AG04449 (cell line): ENCODE measurements at regions not wholly inside any gene's neighbourhood (a gene's known extent, or its start where the extent isn't known, plus 50 kb on each side); places are given as distances from the start of the nearest gene placed in this dataset.

Experiments
- CTCF ChIA-PET: fragments of 350-600 bp; formaldehyde crosslinking; extraction: SDS; loops from one replicate; lab custom pipeline; 2021; ENCODE audit warnings: antibody characterized with exemption; lab: Yijun Ruan, JAX
- POLR2A ChIA-PET: fragments of 400-600, 350-600 bp; formaldehyde crosslinking; extraction: SDS; loops from one replicate; lab custom pipeline; 2020; ENCODE audit warnings: antibody characterized with exemption, inconsistent platforms; lab: Yijun Ruan, JAX
- DNase-seq: peaks from one replicate; pipeline ENCODE4 v3.0.0-alpha.2; 2010; ENCODE audit warnings: low read depth, low spot score
- H3K4me3 ChIP-seq: 2 replicates; pipeline ENCODE4 v1.5.1; 2011; ENCODE audit warnings: low read depth, mild to moderate bottlenecking, control low read depth, low read length
- CTCF ChIP-seq: IDR thresholded peaks from one replicate; pipeline ENCODE4 v1.5.1; 2011; ENCODE audit warnings: mild to moderate bottlenecking, moderate library complexity, low read length, control low read depth, inconsistent platforms; ENCODE audit not compliant: insufficient read depth; ENCODE audit errors: missing control alignments

DNA sequence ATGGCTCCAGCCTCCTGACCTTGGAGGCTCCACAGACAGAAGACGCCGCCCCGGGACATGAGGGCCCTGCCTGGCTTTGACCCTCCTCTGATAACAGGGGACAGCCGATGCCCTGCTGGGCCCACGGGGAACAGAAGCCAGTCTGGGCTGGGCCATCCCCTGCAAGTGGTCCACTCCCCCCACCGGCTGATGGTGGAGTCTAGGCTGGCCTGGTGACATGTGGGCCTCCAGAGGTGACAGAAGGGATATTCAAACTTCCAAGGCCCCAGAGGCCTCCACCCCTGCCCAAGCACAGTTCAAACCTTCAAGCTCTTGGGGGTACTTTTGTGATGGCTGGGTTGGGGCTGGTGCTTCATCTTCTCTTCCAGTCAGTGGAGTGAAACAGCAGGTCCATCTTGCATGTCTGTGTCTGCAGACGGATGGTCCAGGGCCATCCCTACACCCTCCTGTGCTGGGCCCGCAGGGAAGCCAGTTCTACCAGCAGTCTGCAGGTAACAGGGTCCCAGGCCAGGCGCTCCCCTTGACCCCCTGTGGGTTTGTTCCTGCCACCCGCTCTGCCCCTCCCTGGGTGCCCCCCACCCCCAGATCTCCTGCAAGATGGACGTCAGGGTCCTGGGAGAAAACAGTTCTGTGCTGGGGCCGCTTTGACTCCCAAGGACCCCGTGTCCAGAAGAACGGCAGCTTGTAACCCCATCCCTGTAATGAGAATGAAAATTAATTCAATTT, 929.9 kb downstream of the BRD1 start:
- ChIA-PET POLR2A (no interaction called here), CTCF (no interaction called here)
- TF ChIP-seq CTCF, result no peak
- no peak overlapping the region for H3K4me3 ChIP-seq
- DNase-seq, result no peak

- TF ChIP-seq CTCF, result no peak
- no peak for DNase-seq
- ChIA-PET POLR2A (no interaction called here), CTCF (no interaction called here)
- no peak overlapping the region for H3K4me3 ChIP-seq
Observed at GRCh38 chr22:48896766-48897644, 930.7 kb downstream of the BRD1 start.

DNA sequence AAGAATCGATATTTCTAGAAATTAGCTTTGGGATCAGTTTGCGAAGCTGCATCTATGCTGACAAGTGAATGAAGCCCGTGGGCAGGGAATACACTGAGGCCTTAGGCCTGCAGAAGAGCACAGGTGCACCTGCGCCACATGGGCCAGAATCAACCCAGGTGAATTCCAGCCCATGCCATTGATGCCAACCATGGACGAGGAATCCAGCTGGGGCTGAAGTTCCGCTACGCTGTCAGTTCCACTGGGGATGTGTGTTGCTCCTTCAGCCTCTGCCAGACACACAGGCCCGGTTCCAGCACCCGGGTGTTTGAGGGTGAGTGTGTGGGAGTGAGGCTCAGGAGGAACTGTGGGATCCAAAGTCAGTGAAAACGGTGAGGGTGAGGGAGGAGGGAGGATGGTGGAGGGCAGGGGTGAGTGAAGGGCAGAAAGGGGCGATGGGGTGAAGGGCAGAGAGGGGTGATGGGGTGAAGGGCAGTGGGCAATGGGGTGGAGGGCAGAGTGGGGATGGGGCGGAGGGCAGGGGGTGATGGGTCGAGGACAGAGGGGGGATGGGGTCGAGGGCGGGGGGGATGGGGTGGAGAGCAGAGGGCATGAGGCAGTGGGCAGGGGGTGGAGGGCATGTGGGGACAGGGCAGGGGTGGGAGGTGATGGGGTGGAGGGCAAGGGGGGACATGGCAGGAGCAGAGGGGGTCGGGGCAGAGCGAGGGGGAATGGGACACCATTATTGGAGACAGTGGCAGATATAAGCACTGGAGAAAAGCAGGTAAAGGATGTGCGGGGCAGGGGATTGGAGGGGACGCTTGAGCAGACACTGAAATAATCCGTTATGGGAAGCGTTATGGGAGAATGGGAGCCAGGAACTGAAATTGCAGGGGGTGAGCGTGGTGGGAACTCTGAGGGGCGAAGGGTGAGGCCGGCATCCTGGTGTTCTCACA, 931.6 kb downstream of the BRD1 start:
- no peak for TF ChIP-seq CTCF
- CTCF ChIA-PET, result no interaction called here
- no peak for DNase-seq
- POLR2A ChIA-PET, result no interaction called here
- no peak overlapping the region for H3K4me3 ChIP-seq

DNA sequence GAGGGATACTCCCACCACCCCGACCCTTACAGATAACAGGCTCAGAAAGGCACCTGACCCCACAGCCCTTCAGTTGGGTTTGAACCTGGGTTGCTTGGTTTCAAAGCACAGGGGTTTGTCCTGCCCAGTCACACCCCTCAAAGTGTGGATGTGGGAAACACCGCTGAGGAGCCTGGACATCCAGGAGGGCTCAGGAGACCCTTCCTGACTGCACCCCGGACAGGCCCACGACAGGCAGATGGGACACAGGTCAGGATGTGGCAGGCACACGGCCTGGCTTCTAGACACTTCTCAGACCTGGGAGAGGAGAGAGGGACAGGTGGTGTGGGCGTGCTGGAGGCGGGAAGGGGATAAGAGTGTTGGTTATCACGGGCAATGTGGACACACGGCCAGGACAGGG, 932.3 kb downstream of the BRD1 start:
- ChIA-PET POLR2A (no interaction called here), CTCF (no interaction called here)
- H3K4me3 ChIP-seq, result no peak overlapping the region
- no peak for DNase-seq
- TF ChIP-seq CTCF, result no peak

GRCh38 chr22:48894804-48895250, 932.8 kb downstream of the BRD1 start:
- no peak for DNase-seq
- POLR2A ChIA-PET, result no interaction called here
- H3K4me3 ChIP-seq, result no peak overlapping the region
- TF ChIP-seq CTCF, result no peak
- CTCF ChIA-PET, result no interaction called here
